ENCODE measurements at regions not wholly inside any gene's neighbourhood (a gene's known extent, or its start where the extent isn't known, plus 50 kb on each side); places are given as distances from the start of the nearest gene placed in this dataset.

GRCh38 chr6:102984357-102984756, 1590.8 kb downstream of the GRIK2 start:
- TF ChIP-seq NRF1 (IDR thresholded peaks at IDR 0.05; ENCODE audit: low read depth, low read length) (no peak), ZBTB33 (IDR thresholded peaks at IDR 0.05; ENCODE audit: borderline replicate concordance, low read depth) (no peak), POLR2AphosphoS5 (IDR thresholded peaks at IDR 0.05; ENCODE audit: low read depth, low read length) (no peak), RFX5 (IDR thresholded peaks at IDR 0.05; ENCODE audit: low read length) (no peak), FOSL2 (IDR thresholded peaks at IDR 0.05; ENCODE audit: borderline replicate concordance, low read depth) (no peak), MEF2A (IDR thresholded peaks at IDR 0.05; ENCODE audit: borderline replicate concordance, low read depth) (no peak), JUND (IDR thresholded peaks at IDR 0.05) (no peak), TAF1 (IDR thresholded peaks at IDR 0.05; ENCODE audit: borderline replicate concordance, low read depth, low read length) (no peak), GABPA (IDR thresholded peaks at IDR 0.05; ENCODE audit: low read depth) (no peak), IRF3 (IDR thresholded peaks at IDR 0.05; ENCODE audit: low read depth, low read length) (no peak), CTCF (IDR thresholded peaks at IDR 0.05) (no peak), MXI1 (IDR thresholded peaks at IDR 0.05; ENCODE audit: low read depth, low read length) (no peak), MAX (IDR thresholded peaks at IDR 0.05; ENCODE audit: low read depth) (no peak), NFIC (IDR thresholded peaks at IDR 0.05; ENCODE audit: borderline replicate concordance) (no peak), TCF12 (IDR thresholded peaks at IDR 0.05) (no peak), TEAD4 (IDR thresholded peaks at IDR 0.05; ENCODE audit: borderline replicate concordance, insufficient read depth) (no peak), REST (IDR thresholded peaks at IDR 0.05; ENCODE audit: low read depth, low read length) (no peak), SIN3A (IDR thresholded peaks at IDR 0.05; ENCODE audit: borderline replicate concordance, low read depth, low read length) (no peak), FOXM1 (IDR thresholded peaks at IDR 0.05; ENCODE audit: low read depth) (no peak), EP300 (IDR thresholded peaks at IDR 0.05; ENCODE audit: borderline replicate concordance in 1 of 2, low read depth in 1 of 2, low read length in 1 of 2) (no peak)
- H3K27me3 ChIP-seq (ENCODE audit: insufficient read depth) = no peaks in the 10 kb centered on the region
- no peaks in the 10 kb centered on the region for H3F3A ChIP-seq (replicated peaks; ENCODE audit: insufficient read depth)
- 29% methylated on average over 1 of the region's 1 CpG for WGBS (ENCODE audit: low lambda C conversion rate)
- DNase-seq = no peak
- POLR2A ChIA-PET = no interaction called here
- H3K4me3 ChIP-seq (ENCODE audit: low read depth in 2 of 2, low read length in 1 of 2) = no peak overlapping the region
- H3K9ac ChIP-seq = no peak overlapping the region
- H3K4me1 ChIP-seq (ENCODE audit: control insufficient read depth in 1 of 2, insufficient read depth in 2 of 2, low read depth in 1 of 2, low read length in 1 of 2) = no peaks in the 10 kb centered on the region
- no peaks in the 10 kb centered on the region for H3K79me2 ChIP-seq (ENCODE audit: insufficient read depth)
- H3K9me2 ChIP-seq = no peaks in the 10 kb centered on the region
- CTCF ChIA-PET = no interaction called here
- H3K36me3 ChIP-seq (replicated peaks in 1 of 2; ENCODE audit: control insufficient read depth in 1 of 2, insufficient read depth in 2 of 2, low read length in 1 of 2) = no peaks in the 10 kb centered on the region
- H4K20me1 ChIP-seq (ENCODE audit: insufficient read depth) = no peaks in the 10 kb centered on the region
- no peak overlapping the region for H3K27ac ChIP-seq (ENCODE audit: low read depth in 2 of 2, low read length in 1 of 2)
- H2AFZ ChIP-seq (ENCODE audit: low read depth) = no peak overlapping the region
- H3K4me2 ChIP-seq = no peak overlapping the region
- no peaks in the 10 kb centered on the region for H3K9me3 ChIP-seq
